HL-60 (cell line): ENCODE measurements at regions not wholly inside any gene's neighbourhood (a gene's known extent, or its start where the extent isn't known, plus 50 kb on each side); places are given as distances from the start of the nearest gene placed in this dataset.

Experiments used
- DNase-seq, 2 experiments: peaks; one replicate each; pipeline ENCODE4 v3.0.0-alpha.2; 2010 to 2020; ENCODE audit warnings: low read depth in 1 of 2, low spot score in 1 of 2
- H3K27ac ChIP-seq: fragments of 250-450 bp; sonication (Bioruptor Pico); replicated peaks from 2 replicates; pipeline ENCODE4 v1.5.1; 2020; ENCODE audit warnings: mild to moderate bottlenecking, moderate library complexity
- H3K27me3 ChIP-seq: fragments of 250-450 bp; sonication (Bioruptor Pico); 2 replicates; pipeline ENCODE4 v1.5.1; 2021; ENCODE audit warnings: mild to moderate bottlenecking, moderate library complexity; ENCODE audit not compliant: insufficient read depth, poor library complexity, severe bottlenecking
- H3K4me3 ChIP-seq: replicated peaks from 2 replicates; pipeline ENCODE4 v1.5.1; 2011; ENCODE audit warnings: mild to moderate bottlenecking, control low read depth, low read length; ENCODE audit not compliant: insufficient read depth
- GABPA ChIP-seq: IDR thresholded peaks from 2 replicates; pipeline ENCODE4 v1.6.1; 2012; ENCODE audit warnings: low read depth
- POLR2AphosphoS5 ChIP-seq: IDR thresholded peaks from 2 replicates; pipeline ENCODE4 v1.6.1; 2012; ENCODE audit warnings: low read depth
- SPI1 ChIP-seq: IDR thresholded peaks from 2 replicates; pipeline ENCODE4 v1.6.1; 2012; ENCODE audit warnings: low read depth, mild to moderate bottlenecking, borderline replicate concordance
- TF ChIP-seq, protein P1 (sequence below): IDR thresholded peaks from 2 replicates; pipeline ENCODE4 v1.6.1; 2012; ENCODE audit warnings: low read depth; ENCODE audit not compliant: insufficient replicate concordance
- TF ChIP-seq, protein P2 (sequence below): IDR thresholded peaks from one replicate; pipeline ENCODE4 v1.5.1; 2011; ENCODE audit warnings: low read length, control low read depth, inconsistent platforms; ENCODE audit not compliant: insufficient read depth

DNA sequence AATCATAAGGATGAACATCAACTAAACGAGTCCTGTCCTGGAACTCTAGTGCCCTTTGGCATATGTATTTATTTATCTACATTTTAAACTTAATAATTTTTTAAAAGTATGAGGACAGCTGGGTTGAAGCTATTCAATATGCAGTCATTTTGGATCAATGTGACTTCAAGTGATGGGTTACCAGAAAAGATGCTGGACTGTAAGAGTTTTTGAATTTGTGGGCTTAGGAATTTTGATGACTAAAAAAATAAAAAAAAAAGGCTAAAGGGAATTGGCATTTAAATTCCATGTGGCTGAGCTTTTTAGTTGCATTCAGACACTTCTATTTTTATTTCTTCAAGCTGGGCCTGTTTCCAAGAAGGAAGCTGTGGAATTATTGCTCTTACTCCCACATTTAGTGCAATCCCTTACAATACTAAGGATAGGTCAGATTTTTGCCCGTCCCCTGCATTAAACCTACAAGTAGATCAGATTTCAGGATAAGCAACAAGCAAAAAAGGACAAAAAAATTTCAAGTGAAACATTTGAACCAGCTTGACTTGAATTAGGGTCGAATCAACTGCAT is 704.2 kb upstream of the CITED2 start:
- H3K27me3 ChIP-seq = no peaks in the 10 kb centered on the region
- no peak overlapping the region for H3K4me3 ChIP-seq
- TF ChIP-seq GABPA (no peak), POLR2AphosphoS5 (no peak), SPI1 (no peak)
- TF ChIP-seq, protein P1, sequence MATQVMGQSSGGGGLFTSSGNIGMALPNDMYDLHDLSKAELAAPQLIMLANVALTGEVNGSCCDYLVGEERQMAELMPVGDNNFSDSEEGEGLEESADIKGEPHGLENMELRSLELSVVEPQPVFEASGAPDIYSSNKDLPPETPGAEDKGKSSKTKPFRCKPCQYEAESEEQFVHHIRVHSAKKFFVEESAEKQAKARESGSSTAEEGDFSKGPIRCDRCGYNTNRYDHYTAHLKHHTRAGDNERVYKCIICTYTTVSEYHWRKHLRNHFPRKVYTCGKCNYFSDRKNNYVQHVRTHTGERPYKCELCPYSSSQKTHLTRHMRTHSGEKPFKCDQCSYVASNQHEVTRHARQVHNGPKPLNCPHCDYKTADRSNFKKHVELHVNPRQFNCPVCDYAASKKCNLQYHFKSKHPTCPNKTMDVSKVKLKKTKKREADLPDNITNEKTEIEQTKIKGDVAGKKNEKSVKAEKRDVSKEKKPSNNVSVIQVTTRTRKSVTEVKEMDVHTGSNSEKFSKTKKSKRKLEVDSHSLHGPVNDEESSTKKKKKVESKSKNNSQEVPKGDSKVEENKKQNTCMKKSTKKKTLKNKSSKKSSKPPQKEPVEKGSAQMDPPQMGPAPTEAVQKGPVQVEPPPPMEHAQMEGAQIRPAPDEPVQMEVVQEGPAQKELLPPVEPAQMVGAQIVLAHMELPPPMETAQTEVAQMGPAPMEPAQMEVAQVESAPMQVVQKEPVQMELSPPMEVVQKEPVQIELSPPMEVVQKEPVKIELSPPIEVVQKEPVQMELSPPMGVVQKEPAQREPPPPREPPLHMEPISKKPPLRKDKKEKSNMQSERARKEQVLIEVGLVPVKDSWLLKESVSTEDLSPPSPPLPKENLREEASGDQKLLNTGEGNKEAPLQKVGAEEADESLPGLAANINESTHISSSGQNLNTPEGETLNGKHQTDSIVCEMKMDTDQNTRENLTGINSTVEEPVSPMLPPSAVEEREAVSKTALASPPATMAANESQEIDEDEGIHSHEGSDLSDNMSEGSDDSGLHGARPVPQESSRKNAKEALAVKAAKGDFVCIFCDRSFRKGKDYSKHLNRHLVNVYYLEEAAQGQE = no peak
- TF ChIP-seq, protein P2, sequence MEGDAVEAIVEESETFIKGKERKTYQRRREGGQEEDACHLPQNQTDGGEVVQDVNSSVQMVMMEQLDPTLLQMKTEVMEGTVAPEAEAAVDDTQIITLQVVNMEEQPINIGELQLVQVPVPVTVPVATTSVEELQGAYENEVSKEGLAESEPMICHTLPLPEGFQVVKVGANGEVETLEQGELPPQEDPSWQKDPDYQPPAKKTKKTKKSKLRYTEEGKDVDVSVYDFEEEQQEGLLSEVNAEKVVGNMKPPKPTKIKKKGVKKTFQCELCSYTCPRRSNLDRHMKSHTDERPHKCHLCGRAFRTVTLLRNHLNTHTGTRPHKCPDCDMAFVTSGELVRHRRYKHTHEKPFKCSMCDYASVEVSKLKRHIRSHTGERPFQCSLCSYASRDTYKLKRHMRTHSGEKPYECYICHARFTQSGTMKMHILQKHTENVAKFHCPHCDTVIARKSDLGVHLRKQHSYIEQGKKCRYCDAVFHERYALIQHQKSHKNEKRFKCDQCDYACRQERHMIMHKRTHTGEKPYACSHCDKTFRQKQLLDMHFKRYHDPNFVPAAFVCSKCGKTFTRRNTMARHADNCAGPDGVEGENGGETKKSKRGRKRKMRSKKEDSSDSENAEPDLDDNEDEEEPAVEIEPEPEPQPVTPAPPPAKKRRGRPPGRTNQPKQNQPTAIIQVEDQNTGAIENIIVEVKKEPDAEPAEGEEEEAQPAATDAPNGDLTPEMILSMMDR = no peak
- H3K27ac ChIP-seq = no peak overlapping the region
- no peak for DNase-seq

DNA sequence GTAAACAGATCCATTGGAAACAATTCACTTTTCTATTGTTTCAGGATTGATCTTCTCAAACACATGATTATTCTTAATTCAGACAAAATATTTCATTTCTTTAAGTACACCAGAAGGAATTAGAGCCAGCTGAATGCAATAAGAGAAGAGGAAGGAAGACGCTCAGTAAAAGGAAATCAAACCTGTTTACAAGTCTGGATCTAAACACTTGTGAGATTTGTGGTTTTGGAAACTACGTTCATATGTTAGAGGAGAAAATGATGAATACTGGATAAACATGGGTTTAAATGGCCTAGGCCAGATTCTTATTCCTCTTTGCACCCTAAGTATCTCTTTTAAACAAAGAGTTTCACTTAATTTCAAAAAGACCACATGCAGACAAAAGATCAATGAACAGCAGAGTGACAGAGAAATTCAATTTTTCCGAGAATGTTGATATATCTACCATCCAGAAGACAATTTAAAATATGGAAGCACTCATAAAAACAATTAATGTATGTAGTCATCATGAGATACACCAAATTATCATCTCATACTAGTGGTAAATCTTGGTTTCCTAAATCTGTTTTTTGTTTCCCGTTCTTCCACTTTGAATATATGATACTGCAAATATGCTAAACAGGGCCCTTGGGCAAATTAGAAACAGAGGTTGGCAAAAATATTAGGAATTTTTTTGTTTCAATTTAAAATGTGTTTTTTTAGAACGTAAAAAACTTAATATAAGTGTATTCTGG is 703.5 kb upstream of the CITED2 start:
- no peak for DNase-seq
- Histone ChIP-seq H3K4me3 (no peak overlapping the region), H3K27me3 (no peaks in the 10 kb centered on the region), H3K27ac (no peak overlapping the region)
- TF ChIP-seq, protein P1 = no peak
- TF ChIP-seq GABPA (no peak), POLR2AphosphoS5 (no peak), SPI1 (no peak)
- TF ChIP-seq, protein P2 = no peak

DNA sequence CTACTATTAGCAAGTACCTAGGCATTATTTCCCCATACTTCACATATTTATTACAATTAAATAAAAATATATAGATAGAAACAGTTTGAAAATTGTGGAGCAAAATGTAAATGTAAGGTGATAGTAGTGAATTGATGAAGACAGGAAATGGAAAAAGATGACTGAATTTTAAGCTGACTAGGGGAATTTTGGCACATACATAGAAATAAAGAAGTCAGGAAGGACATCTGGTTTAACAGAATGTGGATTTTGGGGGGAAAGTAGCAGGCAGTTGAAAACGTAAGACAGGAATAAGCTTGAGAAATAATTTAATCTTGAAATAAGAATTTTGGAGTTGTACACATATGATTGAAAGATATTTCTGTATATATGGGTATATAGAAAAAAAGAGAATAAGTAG is 701.7 kb upstream of the CITED2 start:
- Histone ChIP-seq H3K27me3 (no peaks in the 10 kb centered on the region), H3K27ac (no peak overlapping the region), H3K4me3 (no peak overlapping the region)
- DNase-seq = no peak
- no peak for TF ChIP-seq GABPA
- TF ChIP-seq, protein P1 = no peak
- no peak for TF ChIP-seq SPI1
- TF ChIP-seq, protein P2 = no peak
- TF ChIP-seq POLR2AphosphoS5 = no peak
